ENCODE measurements at regions not wholly inside any gene's neighbourhood (a gene's known extent, or its start where the extent isn't known, plus 50 kb on each side); places are given as distances from the start of the nearest gene placed in this dataset.
A peak's percentile ranks its signal among the peaks of the same experiment; 100 is the strongest.

DNA sequence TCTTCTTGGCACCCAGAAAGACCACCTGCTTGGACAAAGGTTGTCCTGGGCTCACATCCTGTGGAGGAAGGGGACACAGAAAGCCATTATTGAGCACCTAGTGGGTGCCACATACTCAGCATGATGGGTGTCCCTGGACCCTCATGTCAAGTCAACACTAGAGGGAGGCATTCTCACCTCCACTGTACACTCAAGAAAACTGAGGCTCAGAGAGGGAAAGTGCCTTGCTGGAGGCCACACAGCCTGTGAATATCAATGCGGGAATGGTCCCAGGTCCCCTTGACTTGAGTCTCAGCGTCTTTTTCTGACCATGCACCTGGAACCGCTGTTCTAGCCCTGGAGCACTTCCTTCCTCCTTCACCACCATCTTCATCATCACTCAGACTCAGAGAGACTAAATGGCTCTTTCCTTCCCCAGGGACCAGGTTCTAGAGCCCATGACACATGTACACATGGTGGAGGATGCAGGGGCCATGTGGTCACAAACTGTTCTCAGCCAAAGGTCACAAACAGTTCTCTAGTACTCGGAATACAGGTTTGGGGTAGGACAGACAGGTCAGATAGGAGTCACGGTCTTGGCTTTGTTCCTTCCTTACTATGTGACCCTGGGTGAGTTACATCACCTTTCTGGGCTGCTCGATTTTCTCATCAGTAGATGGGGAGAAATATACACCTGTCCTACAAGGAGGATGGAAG is 89.2 kb upstream of the WNT4 start:
- TF ChIP-seq, protein P1, sequence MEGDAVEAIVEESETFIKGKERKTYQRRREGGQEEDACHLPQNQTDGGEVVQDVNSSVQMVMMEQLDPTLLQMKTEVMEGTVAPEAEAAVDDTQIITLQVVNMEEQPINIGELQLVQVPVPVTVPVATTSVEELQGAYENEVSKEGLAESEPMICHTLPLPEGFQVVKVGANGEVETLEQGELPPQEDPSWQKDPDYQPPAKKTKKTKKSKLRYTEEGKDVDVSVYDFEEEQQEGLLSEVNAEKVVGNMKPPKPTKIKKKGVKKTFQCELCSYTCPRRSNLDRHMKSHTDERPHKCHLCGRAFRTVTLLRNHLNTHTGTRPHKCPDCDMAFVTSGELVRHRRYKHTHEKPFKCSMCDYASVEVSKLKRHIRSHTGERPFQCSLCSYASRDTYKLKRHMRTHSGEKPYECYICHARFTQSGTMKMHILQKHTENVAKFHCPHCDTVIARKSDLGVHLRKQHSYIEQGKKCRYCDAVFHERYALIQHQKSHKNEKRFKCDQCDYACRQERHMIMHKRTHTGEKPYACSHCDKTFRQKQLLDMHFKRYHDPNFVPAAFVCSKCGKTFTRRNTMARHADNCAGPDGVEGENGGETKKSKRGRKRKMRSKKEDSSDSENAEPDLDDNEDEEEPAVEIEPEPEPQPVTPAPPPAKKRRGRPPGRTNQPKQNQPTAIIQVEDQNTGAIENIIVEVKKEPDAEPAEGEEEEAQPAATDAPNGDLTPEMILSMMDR (IDR thresholded peaks at IDR 0.05) = no peak
- ATAC-seq = no peak
- 58 to 61% methylated on average over 6 of the region's 6 CpGs for WGBS, 2 donors
- Histone ChIP-seq H3K27me3 (peaks cover 0 to 77% (median 51%) of the 10 kb centered on the region in 7 donors), H3K4me1 (no peaks in the 10 kb centered on the region), H3K4me3 (no peak overlapping the region), H3K27ac (no peak overlapping the region), H3K36me3 (no peaks in the 10 kb centered on the region), H3K9me3 (no peaks in the 10 kb centered on the region)
- DNase-seq = no peak
- intact Hi-C loops (cut with DNase I) = no loop called here

DNA sequence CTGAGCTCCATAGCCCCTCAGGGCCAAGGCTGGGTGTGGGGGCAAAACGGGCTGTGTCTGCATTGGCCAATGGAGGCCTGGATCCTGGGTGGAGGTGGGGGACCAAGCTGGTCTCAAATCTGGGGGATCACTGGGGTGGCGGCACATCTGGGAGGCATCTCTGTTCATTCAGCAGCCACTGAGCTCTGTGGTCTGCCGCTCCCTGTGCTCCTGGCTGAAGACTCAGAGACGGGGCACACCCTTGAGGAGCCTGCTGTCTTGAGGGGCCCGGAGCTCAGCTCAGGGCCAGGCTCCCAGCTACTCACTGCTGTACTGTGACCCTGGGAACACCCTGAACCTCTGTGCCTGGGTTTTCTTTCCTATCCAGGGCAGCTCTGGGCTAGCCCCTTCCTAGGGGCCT is 90.3 kb upstream of the WNT4 start:
- 82 to 90% methylated on average over 5 of the region's 5 CpGs for WGBS, 2 donors
- ATAC-seq = no peak
- H3K27me3 ChIP-seq = peaks cover 0 to 72% (median 46%) of the 10 kb centered on the region in 7 donors

DNA sequence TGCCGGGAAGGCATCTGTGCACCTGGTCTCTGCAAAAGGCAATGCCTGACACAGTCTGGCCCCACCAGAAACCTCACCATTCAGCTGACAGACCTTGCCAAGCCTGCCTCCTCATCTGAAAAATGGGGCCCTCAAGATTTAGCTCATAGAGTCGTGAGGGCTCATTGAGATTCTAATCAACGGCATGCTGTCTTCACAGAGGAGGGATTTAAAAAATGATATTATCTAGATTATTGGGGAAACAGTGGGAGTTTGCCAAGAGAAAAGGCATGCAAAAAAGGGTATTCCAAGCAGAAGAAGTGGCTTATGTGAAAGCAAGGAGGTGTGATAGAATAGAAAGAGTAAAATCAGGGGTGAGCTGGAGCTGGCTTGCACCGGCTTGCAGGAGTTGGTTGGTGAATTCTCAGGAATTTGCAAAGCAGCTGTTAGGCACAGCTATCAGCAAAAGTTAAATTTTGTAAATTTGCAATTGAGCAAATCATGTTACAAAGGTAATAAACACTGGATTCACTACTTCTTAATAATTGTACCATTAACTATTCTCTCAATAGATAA is 91.7 kb upstream of the WNT4 start:
- TF ChIP-seq, protein P1 (IDR thresholded peaks at IDR 0.05) = no peak
- H3K27ac ChIP-seq = no peak overlapping the region
- no peaks in the 10 kb centered on the region for H3K4me1 ChIP-seq
- no peak overlapping the region for H3K4me3 ChIP-seq
- DNase-seq (no peak), ATAC-seq (no peak)
- peaks cover 0 to 60% (median 35%) of the 10 kb centered on the region in 7 donors for H3K27me3 ChIP-seq
- intact Hi-C loops (cut with DNase I) = no loop called here
- WGBS, 2 donors = 42 to 43% methylated on average over 4 of the region's 4 CpGs
- H3K36me3 ChIP-seq = no peaks in the 10 kb centered on the region
- H3K9me3 ChIP-seq = no peaks in the 10 kb centered on the region

More for the DNA sequence above, 90.3 kb upstream of the WNT4 start:
- Histone ChIP-seq H3K36me3 (no peaks in the 10 kb centered on the region), H3K4me1 (no peaks in the 10 kb centered on the region), H3K4me3 (no peak overlapping the region), H3K27ac (no peak overlapping the region), H3K9me3 (no peaks in the 10 kb centered on the region)
- DNase-seq = no peak
- TF ChIP-seq, protein P1 (IDR thresholded peaks at IDR 0.05) = no peak
- intact Hi-C loops (cut with DNase I) = no loop called here

DNA sequence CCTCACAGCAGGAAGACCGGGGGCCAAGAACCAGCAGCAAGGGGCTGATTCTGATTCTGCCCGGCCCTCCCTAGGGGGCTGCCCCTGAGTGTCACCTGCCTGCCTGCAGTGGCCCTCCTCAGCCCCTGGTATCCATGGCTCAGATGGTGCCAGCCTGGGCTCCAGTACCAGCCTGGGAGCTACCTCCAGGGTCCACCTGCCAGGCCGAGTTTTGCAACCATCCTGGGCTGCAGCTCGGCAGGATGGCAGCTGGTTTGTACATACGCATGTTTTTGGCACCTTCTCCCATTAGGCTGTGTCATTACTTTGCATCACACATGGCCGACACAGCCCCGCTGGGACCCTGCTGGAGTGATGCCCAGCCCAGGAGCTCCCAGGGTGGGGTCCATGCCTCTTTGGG is 93.3 kb upstream of the WNT4 start:
- no peaks in the 10 kb centered on the region for H3K36me3 ChIP-seq
- no peak overlapping the region for H3K4me3 ChIP-seq
- intact Hi-C loops (cut with DNase I) = no loop called here
- TF ChIP-seq, protein P1 (IDR thresholded peaks at IDR 0.05) = no peak
- peak in 1 of 8 donors; percentile 28 for ATAC-seq
- no peaks in the 10 kb centered on the region for H3K9me3 ChIP-seq
- no peak overlapping the region for H3K27ac ChIP-seq
- DNase-seq = no peak
- no peaks in the 10 kb centered on the region for H3K4me1 ChIP-seq
- peaks cover 0 to 53% (median 35%) of the 10 kb centered on the region in 7 donors for H3K27me3 ChIP-seq
- 32 to 33% methylated on average over 7 of the region's 7 CpGs for WGBS, 2 donors
